Neural cell (in vitro differentiated cells): ENCODE measurements at regions not wholly inside any gene's neighbourhood (a gene's known extent, or its start where the extent isn't known, plus 50 kb on each side); places are given as distances from the start of the nearest gene placed in this dataset.
A peak's percentile ranks its signal among the peaks of the same experiment; 100 is the strongest.

Experiments
- H2AFZ ChIP-seq: fragments of 200-600, 300-800 bp; sonication (generic), shearing (Covaris generic); 2 replicates; pipeline ENCODE4 v1.6.0; 2014; ENCODE audit warnings: low read depth, mild to moderate bottlenecking, antibody characterized with exemption, low read length, moderate library complexity
- H3F3A ChIP-seq: fragments of 200-600 bp; shearing (Covaris generic); 2 replicates; pipeline ENCODE4 v1.6.1; 2016; ENCODE audit warnings: mild to moderate bottlenecking, moderate library complexity, mixed read lengths, antibody characterized with exemption, low read length; ENCODE audit not compliant: insufficient read depth, poor library complexity, severe bottlenecking
- H3K27ac ChIP-seq: fragments of 200-600, 300-800 bp; sonication (generic), shearing (Covaris generic); 2 replicates; pipeline ENCODE4 v1.5.1; 2014; ENCODE audit warnings: mild to moderate bottlenecking, low read length, moderate library complexity
- H3K27me3 ChIP-seq: fragments of 300-800, 200-600 bp; sonication (generic), shearing (Covaris generic); 2 replicates; pipeline ENCODE4 v1.6.0; 2014; ENCODE audit warnings: mild to moderate bottlenecking, low read depth, low read length, moderate library complexity; ENCODE audit not compliant: insufficient read depth
- H3K36me3 ChIP-seq: fragments of 300-800, 200-600 bp; sonication (generic), shearing (Covaris generic); 2 replicates; pipeline ENCODE4 v1.5.1; 2014; ENCODE audit warnings: mild to moderate bottlenecking, antibody characterized with exemption, low read length, moderate library complexity; ENCODE audit not compliant: insufficient read depth
- H3K4me2 ChIP-seq: fragments of 300-800, 200-600 bp; sonication (generic), shearing (Covaris generic); 2 replicates; pipeline ENCODE4 v1.6.0; 2014; ENCODE audit warnings: mild to moderate bottlenecking, low read length
- H3K4me3 ChIP-seq: fragments of 300-800, 200-600 bp; sonication (generic), shearing (Covaris generic); 2 replicates; pipeline ENCODE4 v1.5.1; 2014; ENCODE audit warnings: mild to moderate bottlenecking, low read length, moderate library complexity
- H3K79me2 ChIP-seq: fragments of 200-600 bp; shearing (Covaris generic); replicated peaks from 2 replicates; pipeline ENCODE4 v1.6.0; 2014; ENCODE audit warnings: mild to moderate bottlenecking, low read length, moderate library complexity; ENCODE audit not compliant: insufficient read depth
- H3K9ac ChIP-seq: fragments of 300-800, 200-600 bp; sonication (generic), shearing (Covaris generic); 2 replicates; pipeline ENCODE4 v1.6.1; 2016; ENCODE audit warnings: mild to moderate bottlenecking, low read length, mixed read lengths
- H3K9me2 ChIP-seq: fragments of 200-600 bp; shearing (Covaris generic); 2 replicates; pipeline ENCODE4 v1.6.1; 2016; ENCODE audit warnings: mild to moderate bottlenecking, low read length, mixed read lengths; ENCODE audit not compliant: insufficient read depth
- H3K9me3 ChIP-seq: fragments of 200-600, 300-800 bp; sonication (generic), shearing (Covaris generic); 2 replicates; pipeline ENCODE4 v1.6.1; 2016; ENCODE audit warnings: mild to moderate bottlenecking, mixed run types, low read length, moderate library complexity, mixed read lengths
- H4K20me1 ChIP-seq: fragments of 200-600 bp; shearing (Covaris generic); 2 replicates; pipeline ENCODE4 v1.6.1; 2016; ENCODE audit warnings: mild to moderate bottlenecking, mixed run types; ENCODE audit not compliant: insufficient read depth
- CTCF ChIP-seq: fragments of 450-650 bp; IDR thresholded peaks from 2 replicates; pipeline ENCODE4 v1.5.1; 2014; ENCODE audit warnings: antibody characterized with exemption, mild to moderate bottlenecking, moderate library complexity; ENCODE audit not compliant: poor library complexity, severe bottlenecking
- EP300 ChIP-seq: fragments of 450-650 bp; conservative IDR thresholded peaks from 2 replicates; pipeline ENCODE4 v1.6.1; 2014; ENCODE audit warnings: antibody characterized with exemption, mild to moderate bottlenecking, moderate library complexity; ENCODE audit not compliant: poor library complexity, severe bottlenecking
- MXI1 ChIP-seq: fragments of 450-650 bp; conservative IDR thresholded peaks from 2 replicates; pipeline ENCODE4 v1.6.1; 2014; ENCODE audit warnings: antibody characterized with exemption, mild to moderate bottlenecking; ENCODE audit not compliant: poor library complexity, severe bottlenecking
- RAD21 ChIP-seq: fragments of 450-650 bp; conservative IDR thresholded peaks from 2 replicates; pipeline ENCODE4 v1.6.1; 2014; ENCODE audit warnings: antibody characterized with exemption, mild to moderate bottlenecking, moderate library complexity
- SMC3 ChIP-seq: fragments of 450-650 bp; conservative IDR thresholded peaks from 2 replicates; pipeline ENCODE4 v1.6.1; 2014; ENCODE audit warnings: antibody characterized with exemption, mild to moderate bottlenecking, moderate library complexity; ENCODE audit not compliant: poor library complexity
- TAF1 ChIP-seq: IDR thresholded peaks from 2 replicates; pipeline ENCODE4 v1.6.1; 2012; ENCODE audit warnings: low read depth
- TF ChIP-seq, protein P1 (sequence below): IDR thresholded peaks from 2 replicates; pipeline ENCODE4 v1.6.1; 2012; ENCODE audit warnings: borderline replicate concordance

DNA sequence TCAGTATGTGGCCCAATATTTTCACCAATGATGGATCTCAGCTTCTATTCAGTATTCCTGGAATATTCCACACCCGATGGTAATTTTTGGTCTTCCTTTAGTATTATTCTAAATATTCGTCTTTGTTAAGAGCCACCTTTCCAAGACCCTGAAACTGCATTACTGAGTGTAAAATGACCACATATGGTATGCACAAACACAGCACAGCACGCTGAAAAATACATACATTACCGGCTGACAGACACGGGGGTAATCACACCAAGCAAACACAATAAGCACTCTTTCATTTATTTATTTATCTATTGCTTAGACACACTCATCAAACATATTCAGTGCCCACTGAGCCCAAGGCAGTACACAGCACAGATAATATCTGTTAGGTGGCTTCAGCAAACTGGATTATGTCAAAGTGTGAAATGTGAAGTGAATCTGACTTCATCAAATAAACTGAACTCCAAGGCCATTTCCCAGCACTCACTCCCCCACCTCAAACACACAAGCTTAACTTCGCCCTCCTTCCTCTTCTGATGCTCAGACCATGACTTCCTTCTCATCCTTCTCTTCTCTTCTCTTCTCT is 1637.8 kb upstream of the C9orf72 start:
- Histone ChIP-seq H3K4me3 (peak overlapping the region; percentile 83), H3K36me3 (no peaks in the 10 kb centered on the region), H3K9me3 (no peaks in the 10 kb centered on the region), H3K4me2 (peak overlapping the region; percentile 72), H4K20me1 (peaks cover 5% of the 10 kb centered on the region), H3K9me2 (no peaks in the 10 kb centered on the region), H2AFZ (peak overlapping the region; percentile 29), H3K27me3 (peaks cover 20% of the 10 kb centered on the region), H3F3A (no peaks in the 10 kb centered on the region), H3K79me2 (peaks cover 29% of the 10 kb centered on the region), H3K27ac (peak overlapping the region; percentile 49), H3K9ac (peak overlapping the region; percentile 71)
- TF ChIP-seq TAF1 (no peak), RAD21 (peak; percentile 14)

- Histone ChIP-seq H3F3A (no peaks in the 10 kb centered on the region), H3K9me3 (no peaks in the 10 kb centered on the region), H3K27ac (peak overlapping the region; percentile 49), H3K36me3 (no peaks in the 10 kb centered on the region), H4K20me1 (peaks cover 5% of the 10 kb centered on the region), H3K9ac (peak overlapping the region; percentile 71), H3K79me2 (peaks cover 28% of the 10 kb centered on the region), H3K4me3 (peak overlapping the region; percentile 83), H3K9me2 (no peaks in the 10 kb centered on the region), H3K27me3 (peaks cover 26% of the 10 kb centered on the region), H3K4me2 (peak overlapping the region; percentile 72), H2AFZ (peak overlapping the region; percentile 29)
- TF ChIP-seq TAF1 (no peak), MXI1 (peak; percentile 73), EP300 (peak; percentile 26), SMC3 (peak; percentile 80), CTCF (peak; percentile 88), RAD21 (peak; percentile 78)
- TF ChIP-seq, protein P1, sequence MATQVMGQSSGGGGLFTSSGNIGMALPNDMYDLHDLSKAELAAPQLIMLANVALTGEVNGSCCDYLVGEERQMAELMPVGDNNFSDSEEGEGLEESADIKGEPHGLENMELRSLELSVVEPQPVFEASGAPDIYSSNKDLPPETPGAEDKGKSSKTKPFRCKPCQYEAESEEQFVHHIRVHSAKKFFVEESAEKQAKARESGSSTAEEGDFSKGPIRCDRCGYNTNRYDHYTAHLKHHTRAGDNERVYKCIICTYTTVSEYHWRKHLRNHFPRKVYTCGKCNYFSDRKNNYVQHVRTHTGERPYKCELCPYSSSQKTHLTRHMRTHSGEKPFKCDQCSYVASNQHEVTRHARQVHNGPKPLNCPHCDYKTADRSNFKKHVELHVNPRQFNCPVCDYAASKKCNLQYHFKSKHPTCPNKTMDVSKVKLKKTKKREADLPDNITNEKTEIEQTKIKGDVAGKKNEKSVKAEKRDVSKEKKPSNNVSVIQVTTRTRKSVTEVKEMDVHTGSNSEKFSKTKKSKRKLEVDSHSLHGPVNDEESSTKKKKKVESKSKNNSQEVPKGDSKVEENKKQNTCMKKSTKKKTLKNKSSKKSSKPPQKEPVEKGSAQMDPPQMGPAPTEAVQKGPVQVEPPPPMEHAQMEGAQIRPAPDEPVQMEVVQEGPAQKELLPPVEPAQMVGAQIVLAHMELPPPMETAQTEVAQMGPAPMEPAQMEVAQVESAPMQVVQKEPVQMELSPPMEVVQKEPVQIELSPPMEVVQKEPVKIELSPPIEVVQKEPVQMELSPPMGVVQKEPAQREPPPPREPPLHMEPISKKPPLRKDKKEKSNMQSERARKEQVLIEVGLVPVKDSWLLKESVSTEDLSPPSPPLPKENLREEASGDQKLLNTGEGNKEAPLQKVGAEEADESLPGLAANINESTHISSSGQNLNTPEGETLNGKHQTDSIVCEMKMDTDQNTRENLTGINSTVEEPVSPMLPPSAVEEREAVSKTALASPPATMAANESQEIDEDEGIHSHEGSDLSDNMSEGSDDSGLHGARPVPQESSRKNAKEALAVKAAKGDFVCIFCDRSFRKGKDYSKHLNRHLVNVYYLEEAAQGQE: no peak
These were observed 1638.5 kb upstream of the C9orf72 start for GRCh38 chr9:29211580-29212396.
